ENCODE measurements at regions not wholly inside any gene's neighbourhood (a gene's known extent, or its start where the extent isn't known, plus 50 kb on each side); places are given as distances from the start of the nearest gene placed in this dataset.
"Not testable (repeated sequence)": the region's sequence is repeated elsewhere in the genome, so short reads cannot be mapped to it uniquely, and the experiment has no call there.

GRCh38 chr14:28949503-28949902, 182.9 kb downstream of the FOXG1 start:
- no peak for DNase-seq (ENCODE audit: low spot score)

- DNase-seq (ENCODE audit: low spot score) = no peak
Measured at GRCh38 chr14:28952161-28952560, 185.6 kb downstream of the FOXG1 start.

- DNase-seq (ENCODE audit: low spot score) = no peak
Measured at GRCh38 chr14:28952666-28953065, 186.1 kb downstream of the FOXG1 start.

GRCh38 chr14:28953973-28954372, 187.4 kb downstream of the FOXG1 start:
- no peak for DNase-seq (ENCODE audit: low spot score)

GRCh38 chr14:28966416-28967233, 200.0 kb downstream of the FOXG1 start:
- DNase-seq (ENCODE audit: low spot score) = no peak

- DNase-seq (ENCODE audit: low spot score) = no peak
Measured at GRCh38 chr14:28975084-28975483, 208.5 kb downstream of the FOXG1 start.

GRCh38 chr14:28982228-28982627, 215.6 kb downstream of the FOXG1 start:
- no peak for DNase-seq (ENCODE audit: low spot score)

GRCh38 chr14:28983279-28983678, 216.7 kb downstream of the FOXG1 start:
- DNase-seq (ENCODE audit: low spot score) = no peak

- no peak for DNase-seq (ENCODE audit: low spot score)
Measured at GRCh38 chr14:28987516-28987915, 220.9 kb downstream of the FOXG1 start.

- not testable (repeated sequence) for DNase-seq (ENCODE audit: low spot score)
Measured at GRCh38 chr14:28997196-28997595, 230.6 kb downstream of the FOXG1 start.

GRCh38 chr14:28999656-29000055, 233.1 kb downstream of the FOXG1 start:
- DNase-seq (ENCODE audit: low spot score) = peak; percentile 34

GRCh38 chr14:29005647-29006046, 239.1 kb downstream of the FOXG1 start:
- no peak for DNase-seq (ENCODE audit: low spot score)

GRCh38 chr14:29007990-29008389, 241.4 kb downstream of the FOXG1 start:
- no peak for DNase-seq (ENCODE audit: low spot score)

GRCh38 chr14:29016050-29016900, 249.7 kb downstream of the FOXG1 start:
- DNase-seq (ENCODE audit: low spot score) = no peak

GRCh38 chr14:29023505-29023904, 256.9 kb downstream of the FOXG1 start:
- DNase-seq (ENCODE audit: low spot score) = not testable (repeated sequence)

- not testable (repeated sequence) for DNase-seq (ENCODE audit: low spot score)
Measured at GRCh38 chr14:29027441-29027840, 260.9 kb downstream of the FOXG1 start.

- DNase-seq (ENCODE audit: low spot score) = not testable (repeated sequence)
Measured at GRCh38 chr14:29027941-29028705, 261.5 kb downstream of the FOXG1 start.

GRCh38 chr14:29028973-29029582, 262.5 kb downstream of the FOXG1 start:
- DNase-seq (ENCODE audit: low spot score) = no peak

GRCh38 chr14:29030121-29030520, 263.5 kb downstream of the FOXG1 start:
- no peak for DNase-seq (ENCODE audit: low spot score)

- no peak for DNase-seq (ENCODE audit: low spot score)
Measured at GRCh38 chr14:29030970-29031369, 264.4 kb downstream of the FOXG1 start.

- DNase-seq (ENCODE audit: low spot score) = peak; percentile 74
Measured at GRCh38 chr14:29035134-29035533, 268.5 kb downstream of the FOXG1 start.

GRCh38 chr14:29037411-29037810, 270.8 kb downstream of the FOXG1 start:
- DNase-seq (ENCODE audit: low spot score) = no peak
